ENCODE measurements at regions not wholly inside any gene's neighbourhood (a gene's known extent, or its start where the extent isn't known, plus 50 kb on each side); places are given as distances from the start of the nearest gene placed in this dataset.

DNA sequence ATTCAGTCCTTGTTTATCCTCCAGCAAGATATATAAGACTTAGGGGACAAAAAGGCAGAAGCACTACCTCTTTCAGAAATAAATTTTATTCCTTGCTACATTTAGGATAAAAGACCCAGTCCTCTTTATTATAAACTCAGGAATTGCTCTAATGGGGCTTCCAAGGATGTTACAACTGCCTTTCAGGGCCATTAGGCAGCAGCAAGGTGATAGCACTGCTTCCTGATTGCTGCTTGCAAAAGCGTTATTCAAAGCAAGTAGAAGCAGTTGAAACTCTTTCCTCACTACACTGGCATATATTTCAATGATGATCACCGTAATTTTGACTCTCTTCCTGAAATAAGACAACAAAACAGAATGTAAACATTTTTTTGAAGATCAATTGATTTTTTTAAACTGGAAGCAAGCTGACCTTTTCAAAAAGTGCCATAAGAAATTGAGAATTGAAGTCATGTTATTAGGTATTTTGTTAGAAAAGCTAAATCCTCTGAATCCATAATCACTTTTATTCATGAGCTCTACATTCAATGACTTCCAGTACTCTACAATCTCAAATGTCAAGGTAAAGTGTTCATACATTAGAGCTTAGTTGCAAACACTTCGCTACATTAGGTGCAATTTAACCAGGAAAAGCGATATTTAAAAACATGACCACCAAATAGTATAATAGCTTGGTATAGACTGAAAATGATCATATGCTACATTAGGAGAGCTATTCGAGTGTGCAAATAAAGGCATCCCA is 233.4 kb upstream of the SYT10 start:
- 52% methylated on average over 5 of the region's 5 CpGs for WGBS (ENCODE audit: insufficient coverage, low coverage, low lambda C conversion rate, missing lambda C conversion rate)
- Histone ChIP-seq H3K27me3 (no peaks in the 10 kb centered on the region), H3K4me1 (no peaks in the 10 kb centered on the region), H3K36me3 (no peaks in the 10 kb centered on the region), H3K9me3 (no peaks in the 10 kb centered on the region), H3K27ac (no peak overlapping the region), H3K4me3 (no peak overlapping the region)
- TF ChIP-seq, protein P1, sequence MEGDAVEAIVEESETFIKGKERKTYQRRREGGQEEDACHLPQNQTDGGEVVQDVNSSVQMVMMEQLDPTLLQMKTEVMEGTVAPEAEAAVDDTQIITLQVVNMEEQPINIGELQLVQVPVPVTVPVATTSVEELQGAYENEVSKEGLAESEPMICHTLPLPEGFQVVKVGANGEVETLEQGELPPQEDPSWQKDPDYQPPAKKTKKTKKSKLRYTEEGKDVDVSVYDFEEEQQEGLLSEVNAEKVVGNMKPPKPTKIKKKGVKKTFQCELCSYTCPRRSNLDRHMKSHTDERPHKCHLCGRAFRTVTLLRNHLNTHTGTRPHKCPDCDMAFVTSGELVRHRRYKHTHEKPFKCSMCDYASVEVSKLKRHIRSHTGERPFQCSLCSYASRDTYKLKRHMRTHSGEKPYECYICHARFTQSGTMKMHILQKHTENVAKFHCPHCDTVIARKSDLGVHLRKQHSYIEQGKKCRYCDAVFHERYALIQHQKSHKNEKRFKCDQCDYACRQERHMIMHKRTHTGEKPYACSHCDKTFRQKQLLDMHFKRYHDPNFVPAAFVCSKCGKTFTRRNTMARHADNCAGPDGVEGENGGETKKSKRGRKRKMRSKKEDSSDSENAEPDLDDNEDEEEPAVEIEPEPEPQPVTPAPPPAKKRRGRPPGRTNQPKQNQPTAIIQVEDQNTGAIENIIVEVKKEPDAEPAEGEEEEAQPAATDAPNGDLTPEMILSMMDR (IDR thresholded peaks at IDR 0.05): no peak
- no peak for TF ChIP-seq POLR2A (IDR thresholded peaks at IDR 0.05)
- no peak for DNase-seq
- intact Hi-C loops (cut with DNase I): no loop called here
- ATAC-seq: no peak

DNA sequence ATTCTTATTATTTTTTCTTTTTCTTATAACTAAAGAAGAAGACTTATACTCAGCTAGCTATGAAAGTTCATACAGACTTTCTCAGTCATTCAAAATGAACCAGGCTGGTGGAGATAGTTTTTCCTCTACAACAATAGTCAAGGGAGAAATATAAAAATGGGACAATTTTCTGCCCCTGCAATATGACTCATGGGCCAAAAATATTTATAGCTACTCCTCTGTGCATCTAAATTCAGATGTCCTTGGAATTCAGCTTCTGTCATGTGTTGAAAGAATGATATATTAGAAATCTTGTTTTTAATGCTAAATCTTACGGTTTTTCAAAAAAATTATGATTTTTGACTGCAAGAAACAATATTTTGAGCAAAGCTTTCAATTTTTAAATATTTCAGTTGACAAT is 237.2 kb upstream of the SYT10 start:
- no peaks in the 10 kb centered on the region for H3K9me3 ChIP-seq
- H3K36me3 ChIP-seq: no peaks in the 10 kb centered on the region
- intact Hi-C loops (cut with DNase I): no loop called here
- ATAC-seq: no peak
- no peak overlapping the region for H3K27ac ChIP-seq
- no peaks in the 10 kb centered on the region for H3K27me3 ChIP-seq
- H3K4me1 ChIP-seq: no peaks in the 10 kb centered on the region
- no peak for DNase-seq
- WGBS (ENCODE audit: insufficient coverage, low coverage, low lambda C conversion rate, missing lambda C conversion rate): 44% methylated on average over 1 of the region's 1 CpG
- H3K4me3 ChIP-seq: no peak overlapping the region
- TF ChIP-seq POLR2A (IDR thresholded peaks at IDR 0.05): no peak
- TF ChIP-seq, protein P1 (IDR thresholded peaks at IDR 0.05): no peak

DNA sequence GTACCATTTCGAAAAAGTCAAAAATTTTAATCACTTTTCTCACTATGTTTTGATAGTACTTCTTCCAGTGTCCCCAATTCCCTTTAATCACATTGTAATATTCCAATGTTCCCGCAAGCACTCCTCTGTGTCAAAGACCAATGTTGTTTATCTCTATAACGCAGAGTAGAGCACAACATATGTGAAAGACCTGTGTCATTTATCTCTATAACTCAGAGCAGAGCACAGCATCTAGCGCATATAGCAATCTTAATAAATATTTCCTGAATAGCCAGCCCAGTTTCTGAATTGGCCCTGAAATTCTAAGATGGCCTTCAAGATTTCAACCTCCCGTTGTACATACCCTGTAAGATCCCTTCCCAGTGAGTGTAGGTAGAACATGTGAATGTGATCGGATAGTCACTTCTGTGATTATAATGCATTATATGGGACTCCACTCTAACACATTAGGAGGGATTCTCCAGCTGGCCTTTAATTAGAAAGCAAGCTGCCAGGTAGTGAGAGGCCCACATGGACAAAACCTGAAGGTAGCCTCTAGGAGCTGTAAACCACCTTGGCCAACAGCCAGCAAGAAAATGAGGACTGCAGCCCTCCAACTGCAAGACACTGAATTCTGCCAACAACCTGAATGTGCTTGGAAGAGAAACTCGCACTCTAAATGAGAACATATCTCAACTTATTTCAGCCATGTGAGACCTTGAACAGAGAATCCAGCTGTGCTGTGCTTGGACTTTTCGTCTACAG is 238.8 kb upstream of the SYT10 start:
- Histone ChIP-seq H3K27ac (no peak overlapping the region), H3K27me3 (no peaks in the 10 kb centered on the region), H3K36me3 (no peaks in the 10 kb centered on the region), H3K4me1 (no peaks in the 10 kb centered on the region), H3K4me3 (no peak overlapping the region), H3K9me3 (no peaks in the 10 kb centered on the region)
- no peak for ATAC-seq
- TF ChIP-seq POLR2A (IDR thresholded peaks at IDR 0.05): no peak
- TF ChIP-seq, protein P1 (IDR thresholded peaks at IDR 0.05): no peak
- DNase-seq: no peak
- intact Hi-C loops (cut with DNase I): no loop called here
- WGBS (ENCODE audit: insufficient coverage, low coverage, low lambda C conversion rate, missing lambda C conversion rate): 60% methylated on average over 8 of the region's 8 CpGs

DNA sequence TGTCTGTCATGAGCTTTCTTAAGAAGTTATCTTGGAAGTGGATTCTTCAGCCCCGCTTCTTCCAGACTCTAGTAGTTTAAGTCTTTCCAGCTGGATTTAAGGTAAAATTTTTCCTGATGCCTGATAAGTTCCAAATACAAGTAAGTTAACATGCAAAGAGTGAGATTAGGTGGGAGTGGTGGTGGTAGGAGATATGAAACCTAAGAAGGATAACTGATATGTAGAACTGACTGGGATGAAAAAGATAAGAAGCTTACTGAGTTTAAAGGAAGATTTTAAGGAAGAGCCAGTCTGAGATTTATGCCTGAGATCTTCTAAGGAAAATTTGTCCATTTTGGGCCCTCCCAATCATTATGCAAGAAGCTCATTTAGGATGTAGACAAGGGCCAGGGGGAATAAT is 250.9 kb upstream of the SYT10 start:
- intact Hi-C loops (cut with DNase I): no loop called here
- ATAC-seq (no peak), DNase-seq (no peak)
- TF ChIP-seq POLR2A (IDR thresholded peaks at IDR 0.05): no peak
- TF ChIP-seq, protein P1 (IDR thresholded peaks at IDR 0.05): no peak
- H3K27ac ChIP-seq: no peak overlapping the region
- 69% methylated on average over 1 of the region's 1 CpG for WGBS (ENCODE audit: insufficient coverage, low coverage, low lambda C conversion rate, missing lambda C conversion rate)
- no peaks in the 10 kb centered on the region for H3K36me3 ChIP-seq
- no peaks in the 10 kb centered on the region for H3K27me3 ChIP-seq
- no peak overlapping the region for H3K4me3 ChIP-seq
- H3K4me1 ChIP-seq: no peaks in the 10 kb centered on the region
- H3K9me3 ChIP-seq: no peaks in the 10 kb centered on the region
